HG03521 (cell line): ENCODE measurements at regions not wholly inside any gene's neighbourhood (a gene's known extent, or its start where the extent isn't known, plus 50 kb on each side); places are given as distances from the start of the nearest gene placed in this dataset.

Experiments
- ATAC-seq: cut with Tn5 transposase; IDR thresholded peaks from one replicate; pipeline ENCODE4 v1.9.1; 2021; ENCODE audit warnings: mild to moderate bottlenecking, moderate library complexity; ENCODE audit not compliant: unreplicated experiment

DNA sequence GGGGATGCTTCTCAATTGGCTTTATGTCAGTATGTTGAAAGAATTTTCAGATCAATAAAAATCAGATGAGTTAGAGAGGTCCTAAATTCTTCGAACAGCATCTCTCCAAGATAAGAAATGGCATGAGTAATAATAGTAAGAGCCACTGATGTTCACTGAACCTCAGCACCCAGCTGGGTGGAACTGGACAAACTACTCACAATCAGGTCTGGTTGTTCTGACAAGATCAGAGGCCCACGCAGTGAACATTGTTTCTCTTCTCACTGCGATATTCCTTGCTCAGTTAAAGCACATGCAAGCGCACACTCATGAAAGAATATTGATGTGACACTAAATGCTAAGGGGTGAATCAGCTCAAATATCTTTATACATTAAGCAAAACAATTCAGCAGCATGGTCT is 351.0 kb upstream of the AMELY start:
- no peak for ATAC-seq

DNA sequence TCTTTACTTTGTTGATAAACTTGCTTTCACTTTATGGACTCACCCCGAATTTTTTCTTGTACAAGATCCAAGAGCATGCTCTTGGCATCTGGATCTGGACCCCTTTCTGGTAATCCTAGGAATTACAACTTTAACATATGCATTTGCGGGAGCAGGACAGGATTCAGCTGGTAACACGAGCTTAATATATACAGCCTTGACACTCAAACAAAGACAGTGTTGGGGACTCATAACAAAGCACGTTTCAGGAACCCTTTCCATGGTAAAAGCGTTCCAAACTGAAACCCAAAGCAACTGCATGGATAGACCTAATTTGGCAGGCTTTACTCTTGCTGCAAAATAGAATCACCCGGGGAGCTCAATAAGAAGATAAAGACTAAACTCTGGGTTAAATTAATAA is 349.7 kb upstream of the AMELY start:
- no peak for ATAC-seq

DNA sequence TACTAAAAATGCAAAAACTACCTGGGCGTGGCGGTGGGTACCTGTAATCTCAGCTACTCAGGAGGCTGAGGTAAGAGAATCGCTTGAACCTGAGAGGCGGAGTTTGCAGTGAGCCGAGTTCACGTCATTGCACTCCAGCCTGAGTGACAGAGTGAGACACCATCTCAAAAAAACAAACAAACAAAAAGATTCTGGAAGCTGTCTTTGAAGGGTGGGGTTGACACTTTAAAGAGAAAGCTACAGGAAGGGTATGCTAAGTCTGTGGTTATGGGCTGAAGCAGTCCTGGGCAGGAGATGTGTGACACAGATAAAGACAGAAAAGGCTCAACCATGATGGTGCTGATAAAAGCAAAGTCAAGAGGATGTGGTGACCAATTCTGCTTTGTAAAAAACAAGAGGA is 328.5 kb upstream of the AMELY start:
- ATAC-seq = no peak

DNA sequence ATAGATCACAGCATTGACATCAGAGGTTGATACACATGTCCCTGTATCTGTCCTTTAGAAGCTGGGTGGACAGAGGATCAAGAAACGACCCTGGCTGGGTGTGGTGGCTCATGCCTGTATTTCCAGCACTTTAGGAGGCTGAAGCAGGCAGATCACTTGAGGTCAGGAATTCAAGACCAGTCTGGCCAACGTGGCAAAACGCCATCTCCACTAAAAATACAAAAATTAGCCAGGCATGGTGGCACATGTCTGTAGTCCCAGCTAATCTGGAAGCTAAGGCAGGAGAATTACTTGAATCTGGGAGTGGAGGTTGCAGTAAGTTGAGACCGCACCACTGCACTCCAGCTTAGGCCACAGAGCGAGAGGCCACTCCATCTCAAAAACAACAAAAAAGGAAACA is 300.4 kb upstream of the AMELY start:
- no peak for ATAC-seq

DNA sequence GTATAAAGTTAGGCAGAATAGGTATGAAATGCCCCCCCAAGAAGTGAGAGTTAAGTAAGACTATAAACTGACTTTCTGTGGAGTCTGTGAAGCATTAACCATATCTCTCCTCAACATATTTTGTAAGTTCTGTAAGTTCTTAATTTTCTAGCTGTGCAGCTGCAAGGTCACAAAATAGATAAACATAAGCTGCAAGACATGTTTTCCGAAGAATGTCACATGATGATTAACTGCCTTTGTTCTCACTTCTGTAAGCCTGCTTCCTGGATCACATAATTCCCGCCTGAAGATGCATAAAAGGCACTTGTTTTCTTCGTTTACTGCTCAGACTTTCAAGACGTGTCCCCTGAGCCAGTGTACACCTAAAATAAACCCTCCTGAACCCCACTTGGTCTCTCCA is 292.9 kb upstream of the AMELY start:
- no peak for ATAC-seq

DNA sequence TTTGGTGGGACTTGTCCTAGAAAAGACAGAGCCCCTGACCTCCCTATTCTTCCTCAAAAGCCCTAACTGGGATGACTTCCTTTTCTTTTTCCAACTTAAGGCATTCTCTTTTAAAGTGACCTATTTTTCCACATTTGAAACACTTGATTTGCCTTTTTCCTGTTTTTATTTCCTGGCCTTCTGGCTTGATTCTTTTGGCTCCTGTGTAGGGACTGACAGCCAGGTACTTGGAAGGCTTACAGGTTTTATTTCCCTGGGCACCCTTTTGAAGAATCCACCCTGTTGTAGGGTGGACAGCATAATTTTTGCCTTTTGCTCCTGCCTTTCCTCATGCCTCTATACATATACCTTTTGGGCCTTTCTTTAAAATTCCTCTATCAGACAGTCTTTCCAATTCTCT is 271.0 kb upstream of the AMELY start:
- no peak for ATAC-seq

DNA sequence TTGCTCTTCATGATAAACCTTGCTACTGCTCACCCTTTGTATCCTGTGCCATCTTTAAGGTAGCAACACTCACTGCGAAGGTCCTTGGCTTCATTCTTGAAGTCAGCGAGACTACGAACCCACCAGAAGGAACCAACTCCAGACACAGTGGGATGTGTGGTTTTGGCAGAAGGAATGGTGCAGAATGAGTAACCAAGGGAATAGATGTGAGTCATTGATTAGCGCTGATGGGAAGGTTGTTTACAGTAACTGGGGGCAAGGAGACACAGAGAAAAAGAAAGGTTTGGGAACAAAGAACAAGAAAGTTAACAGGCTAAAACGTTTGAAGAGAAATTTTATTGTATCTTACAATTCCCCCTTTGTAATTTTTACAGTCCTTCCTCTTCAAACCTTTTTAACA is 266.1 kb upstream of the AMELY start:
- ATAC-seq = no peak

DNA sequence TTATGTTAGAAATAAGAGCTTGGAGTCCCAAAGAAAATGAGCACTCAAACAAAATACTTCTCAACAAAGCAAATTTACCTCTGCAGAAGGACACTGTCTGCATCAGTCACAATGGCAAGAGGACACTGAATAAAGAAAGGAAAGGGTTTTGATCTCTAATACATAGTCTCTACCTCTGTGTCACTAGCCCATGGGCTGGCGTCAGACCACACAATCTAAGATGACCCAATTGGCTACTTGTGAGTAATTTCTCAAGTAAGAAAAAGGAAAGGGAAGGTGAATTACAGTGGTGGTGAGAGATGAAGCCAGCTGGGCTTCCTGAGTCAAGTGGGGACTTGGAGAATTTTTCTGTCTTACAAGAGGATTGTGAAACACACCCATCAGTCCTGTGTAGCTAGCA is 257.9 kb upstream of the AMELY start:
- no peak for ATAC-seq

DNA sequence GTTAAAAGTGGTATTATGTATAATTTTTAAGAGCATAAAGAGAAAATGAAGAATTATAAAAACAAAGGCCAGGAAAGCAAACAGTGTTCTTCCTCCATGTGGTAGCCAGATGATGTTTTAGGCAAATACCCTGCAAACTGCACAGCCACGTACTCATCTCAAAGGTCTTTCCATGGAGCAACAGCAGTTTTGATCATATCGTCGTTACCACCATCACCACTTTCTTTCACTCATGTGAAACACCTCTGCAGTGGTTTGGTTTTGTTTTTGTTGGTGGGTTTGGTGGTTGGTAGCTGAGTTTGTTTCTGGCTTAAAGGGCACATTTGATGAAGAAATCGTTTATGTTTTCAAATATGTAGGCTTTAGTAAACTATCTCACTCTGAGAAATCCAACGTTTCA is 229.9 kb upstream of the AMELY start:
- no peak for ATAC-seq
